ENCODE measurements at regions not wholly inside any gene's neighbourhood (a gene's known extent, or its start where the extent isn't known, plus 50 kb on each side); places are given as distances from the start of the nearest gene placed in this dataset.

DNA sequence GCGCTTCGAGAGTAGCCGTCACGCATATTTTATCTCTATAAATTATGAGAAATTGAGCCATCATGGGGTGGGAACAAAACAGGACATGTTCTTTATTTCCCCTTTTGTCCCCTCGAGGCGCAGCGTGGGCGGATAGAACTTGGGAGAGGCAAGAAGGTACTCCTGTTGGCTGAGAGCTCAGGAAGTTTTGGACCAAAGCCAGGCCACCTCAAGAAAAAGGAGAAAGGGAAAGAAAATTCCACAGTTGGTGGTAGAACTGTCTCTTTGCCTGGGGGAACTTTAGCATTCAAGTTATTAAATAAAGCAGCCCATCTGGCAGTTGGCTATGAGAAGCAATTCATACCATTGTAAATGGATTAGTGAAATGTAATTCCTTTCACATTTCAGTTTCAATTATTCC, 76.4 kb upstream of the DSCAM start:
- TF ChIP-seq, protein P1, sequence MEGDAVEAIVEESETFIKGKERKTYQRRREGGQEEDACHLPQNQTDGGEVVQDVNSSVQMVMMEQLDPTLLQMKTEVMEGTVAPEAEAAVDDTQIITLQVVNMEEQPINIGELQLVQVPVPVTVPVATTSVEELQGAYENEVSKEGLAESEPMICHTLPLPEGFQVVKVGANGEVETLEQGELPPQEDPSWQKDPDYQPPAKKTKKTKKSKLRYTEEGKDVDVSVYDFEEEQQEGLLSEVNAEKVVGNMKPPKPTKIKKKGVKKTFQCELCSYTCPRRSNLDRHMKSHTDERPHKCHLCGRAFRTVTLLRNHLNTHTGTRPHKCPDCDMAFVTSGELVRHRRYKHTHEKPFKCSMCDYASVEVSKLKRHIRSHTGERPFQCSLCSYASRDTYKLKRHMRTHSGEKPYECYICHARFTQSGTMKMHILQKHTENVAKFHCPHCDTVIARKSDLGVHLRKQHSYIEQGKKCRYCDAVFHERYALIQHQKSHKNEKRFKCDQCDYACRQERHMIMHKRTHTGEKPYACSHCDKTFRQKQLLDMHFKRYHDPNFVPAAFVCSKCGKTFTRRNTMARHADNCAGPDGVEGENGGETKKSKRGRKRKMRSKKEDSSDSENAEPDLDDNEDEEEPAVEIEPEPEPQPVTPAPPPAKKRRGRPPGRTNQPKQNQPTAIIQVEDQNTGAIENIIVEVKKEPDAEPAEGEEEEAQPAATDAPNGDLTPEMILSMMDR (IDR thresholded peaks at IDR 0.05) = no peak
- no peak for TF ChIP-seq POLR2A (IDR thresholded peaks at IDR 0.05)

Measured in adrenal gland (tissue), 5 donors.